ENCODE measurements at regions not wholly inside any gene's neighbourhood (a gene's known extent, or its start where the extent isn't known, plus 50 kb on each side); places are given as distances from the start of the nearest gene placed in this dataset.
"Not testable (repeated sequence)": the region's sequence is repeated elsewhere in the genome, so short reads cannot be mapped to it uniquely, and the experiment has no call there.

GRCh38 chr6:84581494-84582259, 182.7 kb downstream of the TBX18 start:
- no peak for DNase-seq (ENCODE audit: low spot score)

GRCh38 chr6:84579404-84579803, 185.0 kb downstream of the TBX18 start:
- no peak for DNase-seq (ENCODE audit: low spot score)

DNA sequence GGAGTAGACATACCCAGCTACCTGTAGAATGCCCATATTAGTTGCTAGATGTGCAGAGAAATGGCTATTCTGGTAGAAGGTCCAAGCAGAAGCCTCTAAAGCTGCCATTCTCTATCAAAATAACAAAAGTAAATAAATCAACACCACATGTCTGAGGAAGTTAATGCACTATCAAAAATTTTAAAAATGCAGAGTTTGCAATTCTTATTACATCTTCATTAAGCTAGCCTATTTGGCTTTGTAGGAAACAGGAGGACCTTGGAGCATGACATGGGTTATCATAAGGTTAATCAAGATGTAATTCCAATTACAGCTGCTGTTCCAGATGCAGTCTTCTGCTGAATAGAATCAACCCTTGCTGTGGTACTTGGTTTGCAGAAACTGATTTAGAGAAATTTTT, 188.4 kb downstream of the TBX18 start:
- DNase-seq (ENCODE audit: low spot score): no peak

DNA sequence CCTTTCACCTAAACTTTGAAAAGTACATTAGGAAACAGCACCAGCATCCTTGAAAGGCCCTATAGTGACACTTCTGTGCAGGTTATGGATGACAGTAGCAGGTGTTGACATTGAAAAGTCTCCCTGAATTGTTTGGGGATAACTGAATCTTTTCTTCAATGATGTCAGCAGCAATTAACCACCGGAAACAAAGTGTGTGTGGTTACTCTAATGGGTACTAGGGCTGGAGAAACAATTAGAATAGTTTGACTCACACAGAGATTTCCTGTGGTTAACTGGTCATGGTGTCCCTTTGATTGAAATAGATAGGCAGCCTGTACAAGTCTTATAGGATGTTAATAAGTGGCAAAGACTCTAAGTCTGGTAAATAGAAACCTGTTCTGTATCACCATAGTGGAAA, 189.1 kb downstream of the TBX18 start:
- DNase-seq (ENCODE audit: low spot score): no peak

DNA sequence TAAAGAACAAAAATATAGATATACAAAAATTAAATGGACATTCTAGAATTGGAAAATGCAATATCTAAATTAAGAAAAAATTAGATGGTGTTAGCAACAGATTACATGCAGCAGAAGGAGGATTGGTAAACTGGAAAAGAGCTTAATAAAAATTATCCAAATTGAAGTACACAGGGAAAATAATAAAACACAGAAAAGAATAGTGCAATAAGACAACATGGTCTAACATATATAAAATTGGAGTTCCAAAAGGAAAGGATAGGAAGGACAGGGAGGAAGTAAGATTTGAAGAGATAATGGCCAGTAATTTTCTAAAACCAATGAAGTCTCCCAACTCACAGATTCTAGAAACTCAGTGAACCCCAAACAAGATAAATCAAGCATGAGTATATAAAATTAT, 194.5 kb downstream of the TBX18 start:
- no peak for DNase-seq (ENCODE audit: low spot score)

GRCh38 chr6:84568971-84569370, 195.4 kb downstream of the TBX18 start:
- no peak for DNase-seq (ENCODE audit: low spot score)

GRCh38 chr6:84565718-84566117, 198.7 kb downstream of the TBX18 start:
- DNase-seq (ENCODE audit: low spot score): not testable (repeated sequence)

- no peak for DNase-seq (ENCODE audit: low spot score)
These were observed 203.7 kb downstream of the TBX18 start for GRCh38 chr6:84560436-84561390.

DNA sequence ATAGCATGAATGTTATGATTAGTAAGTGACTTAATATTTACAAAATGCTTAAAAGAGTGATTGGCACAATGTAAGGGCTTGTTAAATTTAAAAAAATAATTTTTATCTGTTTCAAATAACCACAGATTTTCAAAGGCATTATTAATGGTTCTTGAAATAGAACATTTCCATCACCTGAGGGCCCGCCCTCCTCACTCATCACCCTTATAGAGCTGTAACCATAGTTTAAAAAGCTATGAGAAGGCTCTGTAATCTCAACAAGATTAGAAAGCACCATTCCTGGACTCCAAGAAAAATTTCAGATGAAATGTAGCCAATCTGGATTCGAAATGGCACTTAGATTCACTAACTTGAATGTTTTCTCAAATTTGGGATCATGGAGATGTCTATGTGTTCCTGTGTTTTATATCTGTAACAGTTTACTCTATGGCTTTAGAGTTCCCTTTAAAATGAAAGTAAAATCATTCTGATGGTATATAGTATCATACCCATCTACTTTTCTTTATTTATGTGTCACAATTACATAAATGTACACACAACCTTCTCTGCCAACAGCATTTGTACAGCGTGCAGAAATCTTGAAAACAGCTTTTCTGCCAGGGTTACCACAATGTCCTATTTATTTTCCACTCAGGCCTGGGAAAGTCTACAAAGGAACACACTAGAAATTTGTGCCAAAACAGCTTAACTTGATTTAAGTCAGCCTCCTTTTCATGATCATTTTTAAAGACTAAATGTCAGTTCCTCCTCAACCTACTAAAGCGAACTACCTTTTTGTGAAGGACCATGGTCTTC, 207.7 kb downstream of the TBX18 start:
- DNase-seq (ENCODE audit: low spot score): no peak

- no peak for DNase-seq (ENCODE audit: low spot score)
These were observed 209.7 kb downstream of the TBX18 start for GRCh38 chr6:84554706-84555105.

DNA sequence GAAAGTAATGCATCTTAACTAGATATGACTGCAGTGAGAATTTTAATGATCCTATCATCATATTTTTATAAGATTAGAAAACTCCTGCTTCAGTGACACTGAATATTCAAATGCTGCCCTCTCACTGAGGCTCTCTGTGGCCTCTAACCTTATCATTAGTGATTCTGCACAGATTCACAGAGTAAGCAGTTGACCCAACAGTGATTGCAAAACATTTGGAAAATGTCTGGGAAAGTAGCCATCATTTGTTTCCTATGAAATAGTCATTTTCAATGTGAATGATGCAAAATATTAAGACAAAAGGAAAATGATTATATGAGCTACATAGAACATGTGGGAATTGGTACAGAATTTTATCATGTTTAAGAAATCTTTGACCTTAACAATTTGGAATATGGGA, 210.3 kb downstream of the TBX18 start:
- no peak for DNase-seq (ENCODE audit: low spot score)

DNA sequence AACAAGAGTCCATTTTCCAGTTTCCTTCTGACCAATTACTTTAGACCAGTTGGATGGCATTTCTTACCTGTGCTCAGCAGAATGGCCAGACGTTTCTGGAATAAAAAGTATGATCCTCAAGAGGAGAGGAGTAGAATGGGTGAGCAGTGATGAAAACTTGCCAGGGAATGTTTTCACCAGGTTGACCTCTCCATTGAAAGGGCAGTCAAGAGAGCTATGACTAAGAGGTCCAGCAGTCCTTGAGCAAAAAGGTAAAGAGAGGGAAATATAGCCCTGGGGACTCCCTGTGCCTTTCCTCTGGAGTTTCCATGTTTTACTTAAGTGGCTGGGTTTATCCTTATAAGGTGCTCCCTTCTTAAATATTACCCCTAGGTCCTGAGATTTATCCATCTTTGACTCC, 210.9 kb downstream of the TBX18 start:
- DNase-seq (ENCODE audit: low spot score): no peak

DNA sequence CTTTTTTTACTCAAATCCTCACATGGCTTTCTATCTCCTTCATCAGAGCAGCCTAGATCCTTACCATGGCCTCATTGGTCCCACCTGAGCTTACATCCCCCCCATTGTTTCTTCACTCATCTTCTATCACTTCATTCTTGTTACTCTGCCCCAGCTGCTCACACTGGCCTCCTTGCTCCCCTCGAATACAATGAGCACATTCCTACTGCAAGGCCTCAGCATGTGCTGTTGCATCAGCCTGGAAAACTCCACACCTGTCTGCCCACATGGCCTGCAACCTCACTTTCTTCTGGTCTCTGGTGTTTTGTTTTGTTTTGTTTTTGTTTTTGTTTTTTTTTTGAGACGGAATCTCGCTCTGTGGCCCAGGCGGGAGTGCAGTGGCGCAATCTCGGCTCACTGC, 212.6 kb downstream of the TBX18 start:
- DNase-seq (ENCODE audit: low spot score): no peak

DNA sequence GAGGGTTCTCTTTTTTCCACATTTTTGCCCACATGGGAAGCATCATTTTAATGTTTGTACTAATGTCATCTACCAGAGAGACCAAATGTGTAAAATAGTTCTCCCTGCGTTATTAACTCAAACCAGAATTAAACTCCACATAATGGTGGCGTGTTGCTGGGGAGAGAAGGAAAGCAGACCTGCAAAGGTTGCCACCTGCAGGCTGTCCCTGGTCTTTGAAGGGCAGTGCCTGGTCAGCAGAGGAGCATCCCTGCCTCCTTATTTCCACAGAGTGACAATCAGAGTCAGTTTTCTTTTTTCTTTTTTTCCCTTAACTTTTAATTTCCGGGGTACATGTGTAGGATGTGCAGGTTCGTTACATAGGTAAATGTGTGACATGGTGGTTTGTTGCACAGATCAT, 214.5 kb downstream of the TBX18 start:
- DNase-seq (ENCODE audit: low spot score): no peak

DNA sequence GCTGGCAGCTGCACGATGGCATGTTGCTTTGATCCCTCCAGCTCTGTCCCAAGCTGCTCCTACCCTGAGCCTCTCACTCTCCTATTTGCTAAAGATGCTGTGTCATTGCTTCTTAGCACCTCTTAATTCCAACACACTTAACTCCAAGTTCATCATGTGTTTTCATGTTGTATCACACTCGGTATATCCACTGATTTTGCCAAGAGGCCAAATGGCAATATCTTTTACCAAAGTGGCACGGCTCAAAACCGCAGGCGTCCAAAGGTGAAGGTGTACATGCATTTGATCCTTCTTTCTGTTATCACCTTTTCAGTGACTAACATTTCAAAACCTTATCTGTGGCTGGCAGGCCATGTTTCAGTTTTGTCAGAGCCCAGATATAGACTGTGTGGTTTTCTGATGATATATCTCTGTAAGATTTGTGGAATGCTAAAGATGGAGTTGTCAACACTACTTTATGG, 217.0 kb downstream of the TBX18 start:
- no peak for DNase-seq (ENCODE audit: low spot score)

DNA sequence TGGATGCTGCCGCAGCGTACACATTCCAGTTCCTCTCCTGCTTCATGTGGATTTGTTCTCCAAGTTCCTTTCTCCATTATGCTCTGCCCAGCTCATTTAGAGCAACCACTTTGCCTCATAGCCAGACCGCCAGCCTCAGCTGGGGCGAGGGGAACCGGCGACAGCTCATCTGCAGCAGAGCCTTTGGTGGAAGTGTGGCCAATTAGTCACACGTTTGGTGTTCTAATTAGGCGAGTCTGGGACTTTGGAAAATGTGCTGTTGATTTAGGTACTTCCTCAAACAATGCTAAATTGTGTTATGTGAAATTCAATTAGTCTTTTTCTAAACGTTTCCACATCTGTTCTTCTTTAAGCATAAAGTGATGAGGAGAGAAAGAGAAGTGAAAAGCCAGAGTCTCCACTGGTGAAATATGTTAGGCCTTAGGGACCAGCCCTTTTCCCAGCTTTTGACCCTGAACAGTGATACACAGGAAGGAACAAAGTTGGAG, 217.9 kb downstream of the TBX18 start:
- DNase-seq (ENCODE audit: low spot score): no peak

DNA sequence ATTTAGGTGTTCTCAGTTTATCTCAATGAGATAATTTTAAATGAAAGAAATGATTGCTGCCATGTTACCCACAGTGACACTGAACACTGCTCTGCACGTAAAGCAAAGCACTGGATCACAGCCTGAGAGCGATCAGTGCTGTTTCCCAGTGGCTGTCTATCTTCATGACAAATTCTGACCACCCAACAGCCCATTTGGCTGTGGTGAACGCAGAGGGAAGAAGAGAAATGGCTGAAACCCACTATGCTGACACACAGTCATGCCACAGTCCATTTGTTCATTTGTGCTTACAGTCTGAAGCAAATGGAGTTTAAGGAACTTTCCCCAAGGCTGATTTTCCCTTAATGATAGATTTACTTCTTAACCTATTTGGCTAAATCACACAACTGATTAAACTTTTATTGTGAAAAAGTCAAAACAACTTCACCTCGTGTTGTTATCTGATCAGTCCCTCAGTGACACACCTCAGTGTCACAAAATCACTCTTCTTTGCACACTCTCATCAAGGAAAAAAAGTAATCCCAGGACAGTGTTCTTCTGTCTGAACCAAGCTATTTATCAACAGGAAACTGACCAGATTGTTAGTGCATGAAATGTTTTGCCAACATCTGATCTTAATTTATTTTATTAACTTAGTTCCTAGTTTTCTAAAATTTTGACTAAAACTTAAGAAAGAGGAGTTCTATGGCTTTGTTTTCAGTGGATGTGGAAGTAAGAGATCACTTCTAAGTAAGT, 225.1 kb downstream of the TBX18 start:
- no peak for DNase-seq (ENCODE audit: low spot score)

- DNase-seq (ENCODE audit: low spot score): no peak
These were observed 227.3 kb downstream of the TBX18 start for GRCh38 chr6:84536885-84537638.

GRCh38 chr6:84528201-84528600, 236.2 kb downstream of the TBX18 start:
- DNase-seq (ENCODE audit: low spot score): no peak

DNA sequence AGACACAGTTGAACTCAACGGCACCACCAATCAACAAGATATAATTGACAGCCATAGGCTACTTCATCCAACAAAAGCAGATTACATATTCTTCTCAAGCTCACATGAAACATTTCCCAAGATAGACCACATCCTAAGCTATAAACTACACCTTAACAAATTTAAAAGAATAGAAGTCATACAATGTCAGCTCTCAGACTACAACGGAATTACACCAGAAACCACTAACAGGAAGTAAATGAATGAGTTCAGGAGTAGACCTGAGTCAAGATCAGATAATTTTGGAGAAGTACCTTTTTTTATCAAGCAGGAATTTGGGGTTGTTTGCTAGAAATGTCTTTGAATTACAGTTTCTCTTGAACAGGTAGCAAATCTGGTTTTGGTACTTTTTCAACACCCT, 237.8 kb downstream of the TBX18 start:
- no peak for DNase-seq (ENCODE audit: low spot score)

Data from mesenteric fat pad (tissue), 1 donor.